ENCODE measurements at regions not wholly inside any gene's neighbourhood (a gene's known extent, or its start where the extent isn't known, plus 50 kb on each side); places are given as distances from the start of the nearest gene placed in this dataset.

GRCh38 chr16:62568926-62569325 is 532.7 kb upstream of the CDH8 start:
- H3K27me3 ChIP-seq (ENCODE audit: insufficient read depth, low read length), result no peaks in the 10 kb centered on the region
- no peaks in the 10 kb centered on the region for H3K36me3 ChIP-seq (ENCODE audit: insufficient read depth, low read depth, low read length)
- H3K9ac ChIP-seq (ENCODE audit: low read depth, low read length), result no peak overlapping the region
- H3K27ac ChIP-seq (ENCODE audit: low read length), result no peak overlapping the region
- H3K4me1 ChIP-seq (ENCODE audit: insufficient read depth, low read length), result no peaks in the 10 kb centered on the region
- no peak overlapping the region for H3K4me3 ChIP-seq (ENCODE audit: low read length)
- H3K9me3 ChIP-seq (ENCODE audit: insufficient read depth, low read depth, low read length), result no peaks in the 10 kb centered on the region

GRCh38 chr16:62565706-62566105 is 529.5 kb upstream of the CDH8 start:
- Histone ChIP-seq H3K36me3 (ENCODE audit: insufficient read depth, low read depth, low read length) (no peaks in the 10 kb centered on the region), H3K4me1 (ENCODE audit: insufficient read depth, low read length) (no peaks in the 10 kb centered on the region), H3K4me3 (ENCODE audit: low read length) (no peak overlapping the region), H3K9me3 (ENCODE audit: insufficient read depth, low read depth, low read length) (no peaks in the 10 kb centered on the region), H3K27ac (ENCODE audit: low read length) (no peak overlapping the region), H3K9ac (ENCODE audit: low read depth, low read length) (no peak overlapping the region), H3K27me3 (ENCODE audit: insufficient read depth, low read length) (no peaks in the 10 kb centered on the region)

GRCh38 chr16:62564291-62564690 is 528.1 kb upstream of the CDH8 start:
- Histone ChIP-seq H3K36me3 (ENCODE audit: insufficient read depth, low read depth, low read length) (no peaks in the 10 kb centered on the region), H3K9ac (ENCODE audit: low read depth, low read length) (no peak overlapping the region), H3K4me1 (ENCODE audit: insufficient read depth, low read length) (no peaks in the 10 kb centered on the region), H3K4me3 (ENCODE audit: low read length) (no peak overlapping the region), H3K9me3 (ENCODE audit: insufficient read depth, low read depth, low read length) (no peaks in the 10 kb centered on the region), H3K27me3 (ENCODE audit: insufficient read depth, low read length) (no peaks in the 10 kb centered on the region), H3K27ac (ENCODE audit: low read length) (no peak overlapping the region)

- H3K9ac ChIP-seq (ENCODE audit: low read depth, low read length), result no peak overlapping the region
- H3K27ac ChIP-seq (ENCODE audit: low read length), result no peak overlapping the region
- no peaks in the 10 kb centered on the region for H3K36me3 ChIP-seq (ENCODE audit: insufficient read depth, low read depth, low read length)
- no peaks in the 10 kb centered on the region for H3K4me1 ChIP-seq (ENCODE audit: insufficient read depth, low read length)
- H3K4me3 ChIP-seq (ENCODE audit: low read length), result no peak overlapping the region
- H3K27me3 ChIP-seq (ENCODE audit: insufficient read depth, low read length), result no peaks in the 10 kb centered on the region
- no peaks in the 10 kb centered on the region for H3K9me3 ChIP-seq (ENCODE audit: insufficient read depth, low read depth, low read length)
These were observed 525.9 kb upstream of the CDH8 start for GRCh38 chr16:62562121-62562520.

- Histone ChIP-seq H3K27ac (ENCODE audit: low read length) (no peak overlapping the region), H3K27me3 (ENCODE audit: insufficient read depth, low read length) (no peaks in the 10 kb centered on the region), H3K4me1 (ENCODE audit: insufficient read depth, low read length) (peaks cover 5% of the 10 kb centered on the region; the same call in 1 of the 2 replicates), H3K4me3 (ENCODE audit: low read length) (no peak overlapping the region), H3K36me3 (ENCODE audit: insufficient read depth, low read depth, low read length) (no peaks in the 10 kb centered on the region), H3K9me3 (ENCODE audit: insufficient read depth, low read depth, low read length) (no peaks in the 10 kb centered on the region), H3K9ac (ENCODE audit: low read depth, low read length) (no peak overlapping the region)
These were observed 513.6 kb upstream of the CDH8 start for GRCh38 chr16:62549875-62550274.

- Histone ChIP-seq H3K27me3 (ENCODE audit: insufficient read depth, low read length) (no peaks in the 10 kb centered on the region), H3K9ac (ENCODE audit: low read depth, low read length) (no peak overlapping the region), H3K36me3 (ENCODE audit: insufficient read depth, low read depth, low read length) (no peaks in the 10 kb centered on the region), H3K27ac (ENCODE audit: low read length) (no peak overlapping the region), H3K4me3 (ENCODE audit: low read length) (no peak overlapping the region), H3K4me1 (ENCODE audit: insufficient read depth, low read length) (peaks cover 5% of the 10 kb centered on the region; the same call in 1 of the 2 replicates), H3K9me3 (ENCODE audit: insufficient read depth, low read depth, low read length) (no peaks in the 10 kb centered on the region)
These were observed 511.9 kb upstream of the CDH8 start for GRCh38 chr16:62548095-62548494.

- H3K27ac ChIP-seq (ENCODE audit: low read length), result no peak overlapping the region
These were observed 510.5 kb upstream of the CDH8 start for GRCh38 chr16:62546701-62547100.

GRCh38 chr16:62545039-62545438 is 508.8 kb upstream of the CDH8 start:
- H3K4me3 ChIP-seq (ENCODE audit: low read length), result no peak overlapping the region
- H3K4me1 ChIP-seq (ENCODE audit: insufficient read depth, low read length), result peaks cover 5% of the 10 kb centered on the region; the same call in 1 of the 2 replicates
- H3K36me3 ChIP-seq (ENCODE audit: insufficient read depth, low read depth, low read length), result no peaks in the 10 kb centered on the region
- H3K27me3 ChIP-seq (ENCODE audit: insufficient read depth, low read length), result no peaks in the 10 kb centered on the region
- no peak overlapping the region for H3K27ac ChIP-seq (ENCODE audit: low read length)
- no peak overlapping the region for H3K9ac ChIP-seq (ENCODE audit: low read depth, low read length)
- H3K9me3 ChIP-seq (ENCODE audit: insufficient read depth, low read depth, low read length), result no peaks in the 10 kb centered on the region

More at GRCh38 chr16:62546701-62547100, 510.5 kb upstream of the CDH8 start:
- peaks cover 5% of the 10 kb centered on the region; the same call in 1 of the 2 replicates for H3K4me1 ChIP-seq (ENCODE audit: insufficient read depth, low read length)
- no peaks in the 10 kb centered on the region for H3K27me3 ChIP-seq (ENCODE audit: insufficient read depth, low read length)
- no peak overlapping the region for H3K9ac ChIP-seq (ENCODE audit: low read depth, low read length)
- no peak overlapping the region for H3K4me3 ChIP-seq (ENCODE audit: low read length)
- H3K36me3 ChIP-seq (ENCODE audit: insufficient read depth, low read depth, low read length), result no peaks in the 10 kb centered on the region
- no peaks in the 10 kb centered on the region for H3K9me3 ChIP-seq (ENCODE audit: insufficient read depth, low read depth, low read length)

- H3K27me3 ChIP-seq (ENCODE audit: insufficient read depth, low read length), result no peaks in the 10 kb centered on the region
- H3K9ac ChIP-seq (ENCODE audit: low read depth, low read length), result no peak overlapping the region
- no peaks in the 10 kb centered on the region for H3K36me3 ChIP-seq (ENCODE audit: insufficient read depth, low read depth, low read length)
- no peak overlapping the region for H3K27ac ChIP-seq (ENCODE audit: low read length)
- H3K4me3 ChIP-seq (ENCODE audit: low read length), result no peak overlapping the region
- H3K9me3 ChIP-seq (ENCODE audit: insufficient read depth, low read depth, low read length), result no peaks in the 10 kb centered on the region
- H3K4me1 ChIP-seq (ENCODE audit: insufficient read depth, low read length), result peaks cover 5% of the 10 kb centered on the region; the same call in 1 of the 2 replicates
These were observed 507.3 kb upstream of the CDH8 start for GRCh38 chr16:62543516-62543915.

GRCh38 chr16:62539657-62540056 is 503.4 kb upstream of the CDH8 start:
- no peak overlapping the region for H3K27ac ChIP-seq (ENCODE audit: low read length)
- H3K4me3 ChIP-seq (ENCODE audit: low read length), result no peak overlapping the region
- no peaks in the 10 kb centered on the region for H3K4me1 ChIP-seq (ENCODE audit: insufficient read depth, low read length)
- no peaks in the 10 kb centered on the region for H3K36me3 ChIP-seq (ENCODE audit: insufficient read depth, low read depth, low read length)
- H3K9ac ChIP-seq (ENCODE audit: low read depth, low read length), result no peak overlapping the region
- H3K27me3 ChIP-seq (ENCODE audit: insufficient read depth, low read length), result no peaks in the 10 kb centered on the region
- H3K9me3 ChIP-seq (ENCODE audit: insufficient read depth, low read depth, low read length), result no peaks in the 10 kb centered on the region

- Histone ChIP-seq H3K4me3 (ENCODE audit: low read length) (no peak overlapping the region), H3K9me3 (ENCODE audit: insufficient read depth, low read depth, low read length) (no peaks in the 10 kb centered on the region), H3K36me3 (ENCODE audit: insufficient read depth, low read depth, low read length) (no peaks in the 10 kb centered on the region), H3K9ac (ENCODE audit: low read depth, low read length) (no peak overlapping the region), H3K27ac (ENCODE audit: low read length) (no peak overlapping the region), H3K27me3 (ENCODE audit: insufficient read depth, low read length) (no peaks in the 10 kb centered on the region), H3K4me1 (ENCODE audit: insufficient read depth, low read length) (no peaks in the 10 kb centered on the region)
These were observed 494.2 kb upstream of the CDH8 start for GRCh38 chr16:62530426-62530825.

- no peak overlapping the region for H3K27ac ChIP-seq (ENCODE audit: low read length)
- no peaks in the 10 kb centered on the region for H3K4me1 ChIP-seq (ENCODE audit: insufficient read depth, low read length)
- H3K9ac ChIP-seq (ENCODE audit: low read depth, low read length), result no peak overlapping the region
- no peaks in the 10 kb centered on the region for H3K27me3 ChIP-seq (ENCODE audit: insufficient read depth, low read length)
- no peaks in the 10 kb centered on the region for H3K9me3 ChIP-seq (ENCODE audit: insufficient read depth, low read depth, low read length)
- H3K4me3 ChIP-seq (ENCODE audit: low read length), result no peak overlapping the region
- no peaks in the 10 kb centered on the region for H3K36me3 ChIP-seq (ENCODE audit: insufficient read depth, low read depth, low read length)
These were observed 479.8 kb upstream of the CDH8 start for GRCh38 chr16:62516001-62516400.

GRCh38 chr16:62503073-62503472 is 466.8 kb upstream of the CDH8 start:
- Histone ChIP-seq H3K27ac (ENCODE audit: low read length) (no peak overlapping the region), H3K9ac (ENCODE audit: low read depth, low read length) (no peak overlapping the region), H3K36me3 (ENCODE audit: insufficient read depth, low read depth, low read length) (no peaks in the 10 kb centered on the region), H3K9me3 (ENCODE audit: insufficient read depth, low read depth, low read length) (no peaks in the 10 kb centered on the region), H3K4me1 (ENCODE audit: insufficient read depth, low read length) (peaks cover 10% of the 10 kb centered on the region; the same call in 1 of the 2 replicates), H3K27me3 (ENCODE audit: insufficient read depth, low read length) (no peaks in the 10 kb centered on the region), H3K4me3 (ENCODE audit: low read length) (no peak overlapping the region)

Measured in iPS-20b (cell line).